Prostate gland (tissue), 2 donors: ENCODE measurements at regions not wholly inside any gene's neighbourhood (a gene's known extent, or its start where the extent isn't known, plus 50 kb on each side); places are given as distances from the start of the nearest gene placed in this dataset.

Source experiments
- POLR2A ChIP-seq: fragments of 450-650 bp; IDR thresholded peaks from one replicate; pipeline ENCODE4 v1.6.1; 2016; ENCODE audit warnings: antibody characterized with exemption, mild to moderate bottlenecking
- POLR2AphosphoS5 ChIP-seq: sonication (generic); formaldehyde crosslinking; IDR thresholded peaks from one replicate; pipeline ENCODE4 v1.6.1; 2017; ENCODE audit warnings: antibody characterized with exemption
- TF ChIP-seq, protein P1 (sequence below), 4 experiments: fragments of 200-600 bp in 2 of 4; fragments of 450-650 bp in 2 of 4; sonication (generic) in 2 of 4; IDR thresholded peaks; 1 replicate in 3 of 4; 2 replicates in 1 of 4; pipeline ENCODE4 v1.5.1; 2016 to 2019; ENCODE audit warnings: antibody characterized with exemption in 4 of 4, mild to moderate bottlenecking in 2 of 4, moderate library complexity in 2 of 4

DNA sequence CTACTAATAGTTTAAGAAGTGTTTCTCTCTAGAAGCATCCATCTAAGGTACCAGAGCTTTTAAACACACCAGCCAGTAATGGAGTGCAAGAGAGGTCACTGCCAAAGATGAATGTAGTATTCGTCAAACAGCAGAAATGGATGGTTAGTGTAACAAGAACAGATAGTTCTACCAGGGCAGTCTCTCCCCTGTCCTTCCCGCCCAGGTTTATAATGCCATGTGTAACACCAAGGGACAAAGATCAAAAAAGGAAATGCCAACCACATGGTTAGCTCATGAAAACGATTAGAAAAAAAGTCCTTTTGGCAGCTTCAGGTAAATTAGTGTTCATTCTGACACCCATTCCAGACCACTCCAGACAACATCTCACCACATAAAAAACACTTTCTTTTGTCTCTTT is 100.9 kb downstream of the RPS29 start:
- TF ChIP-seq, protein P1, sequence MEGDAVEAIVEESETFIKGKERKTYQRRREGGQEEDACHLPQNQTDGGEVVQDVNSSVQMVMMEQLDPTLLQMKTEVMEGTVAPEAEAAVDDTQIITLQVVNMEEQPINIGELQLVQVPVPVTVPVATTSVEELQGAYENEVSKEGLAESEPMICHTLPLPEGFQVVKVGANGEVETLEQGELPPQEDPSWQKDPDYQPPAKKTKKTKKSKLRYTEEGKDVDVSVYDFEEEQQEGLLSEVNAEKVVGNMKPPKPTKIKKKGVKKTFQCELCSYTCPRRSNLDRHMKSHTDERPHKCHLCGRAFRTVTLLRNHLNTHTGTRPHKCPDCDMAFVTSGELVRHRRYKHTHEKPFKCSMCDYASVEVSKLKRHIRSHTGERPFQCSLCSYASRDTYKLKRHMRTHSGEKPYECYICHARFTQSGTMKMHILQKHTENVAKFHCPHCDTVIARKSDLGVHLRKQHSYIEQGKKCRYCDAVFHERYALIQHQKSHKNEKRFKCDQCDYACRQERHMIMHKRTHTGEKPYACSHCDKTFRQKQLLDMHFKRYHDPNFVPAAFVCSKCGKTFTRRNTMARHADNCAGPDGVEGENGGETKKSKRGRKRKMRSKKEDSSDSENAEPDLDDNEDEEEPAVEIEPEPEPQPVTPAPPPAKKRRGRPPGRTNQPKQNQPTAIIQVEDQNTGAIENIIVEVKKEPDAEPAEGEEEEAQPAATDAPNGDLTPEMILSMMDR (IDR thresholded peaks at IDR 0.05) = no peak
- TF ChIP-seq POLR2A (no peak), POLR2AphosphoS5 (no peak)
